H9 (cell line): ENCODE measurements at regions not wholly inside any gene's neighbourhood (a gene's known extent, or its start where the extent isn't known, plus 50 kb on each side); places are given as distances from the start of the nearest gene placed in this dataset.

Experiments used
- DNase-seq: peaks from one replicate; pipeline ENCODE4 v3.0.0-alpha.2; 2017
- H2AFZ ChIP-seq: one replicate; pipeline ENCODE4 v1.6.1; 2013; ENCODE audit warnings: mild to moderate bottlenecking, low read length, control low read depth, moderate library complexity
- H2AK5ac ChIP-seq: 2 replicates; pipeline ENCODE4 v1.6.1; 2013; ENCODE audit warnings: low read length, control low read depth, mixed read lengths; ENCODE audit not compliant: insufficient read length
- H2BK120ac ChIP-seq: one replicate; pipeline ENCODE4 v1.6.1; 2013; ENCODE audit warnings: low read depth, mild to moderate bottlenecking, low read length, control low read depth, inconsistent platforms; ENCODE audit not compliant: poor library complexity, severe bottlenecking
- H2BK12ac ChIP-seq: 2 replicates; pipeline ENCODE4 v1.6.1; 2013; ENCODE audit warnings: low read length, control low read depth, mixed read lengths, low read depth; ENCODE audit not compliant: insufficient read length
- H2BK15ac ChIP-seq: 2 replicates; pipeline ENCODE4 v1.6.1; 2013; ENCODE audit warnings: low read depth, low read length, control low read depth
- H2BK20ac ChIP-seq: one replicate; pipeline ENCODE4 v1.6.1; 2013; ENCODE audit warnings: low read depth, mild to moderate bottlenecking, low read length, control low read depth, inconsistent platforms; ENCODE audit not compliant: poor library complexity, severe bottlenecking
- H2BK5ac ChIP-seq: 2 replicates; pipeline ENCODE4 v1.6.1; 2013; ENCODE audit warnings: low read length, control low read depth, mixed read lengths; ENCODE audit not compliant: insufficient read length
- H3K14ac ChIP-seq: 2 replicates; pipeline ENCODE4 v1.6.1; 2013; ENCODE audit warnings: low read length, control low read depth; ENCODE audit not compliant: insufficient read depth
- H3K18ac ChIP-seq: 2 replicates; pipeline ENCODE4 v1.6.1; 2013; ENCODE audit warnings: low read depth, mild to moderate bottlenecking, mixed read lengths, low read length, control low read depth; ENCODE audit not compliant: insufficient read length
- H3K23ac ChIP-seq: 2 replicates; pipeline ENCODE4 v1.6.1; 2013; ENCODE audit warnings: low read length, control low read depth, mixed read lengths, low read depth; ENCODE audit not compliant: insufficient read length
- H3K23me2 ChIP-seq: 2 replicates; pipeline ENCODE4 v1.6.1; 2013; ENCODE audit warnings: low read depth, mild to moderate bottlenecking, mixed read lengths, low read length, control low read depth; ENCODE audit not compliant: insufficient read length, poor library complexity, severe bottlenecking
- H3K27ac ChIP-seq: 2 replicates; pipeline ENCODE4 v1.5.1; 2013; ENCODE audit warnings: low read length, control low read depth, mixed read lengths, low read depth; ENCODE audit not compliant: insufficient read length
- H3K27me3 ChIP-seq: 2 replicates; pipeline ENCODE4 v1.6.1; 2013; ENCODE audit warnings: low read length, control low read depth, inconsistent platforms; ENCODE audit not compliant: insufficient read depth
- H3K4ac ChIP-seq: 2 replicates; pipeline ENCODE4 v1.6.1; 2013; ENCODE audit warnings: low read depth, mild to moderate bottlenecking, control low read depth, inconsistent platforms, low read length, moderate library complexity
- H3K4me1 ChIP-seq: 2 replicates; pipeline ENCODE4 v1.6.1; 2013; ENCODE audit warnings: low read length, control low read depth, inconsistent platforms; ENCODE audit not compliant: insufficient read depth
- H3K4me2 ChIP-seq: 2 replicates; pipeline ENCODE4 v1.6.1; 2013; ENCODE audit warnings: low read length, control low read depth, mixed read lengths; ENCODE audit not compliant: insufficient read length, insufficient read depth
- H3K56ac ChIP-seq: 2 replicates; pipeline ENCODE4 v1.6.1; 2013; ENCODE audit warnings: low read depth, mild to moderate bottlenecking, mixed read lengths, low read length, control low read depth; ENCODE audit not compliant: insufficient read length
- H3K79me1 ChIP-seq: 2 replicates; pipeline ENCODE4 v1.6.1; 2013; ENCODE audit warnings: low read depth, mild to moderate bottlenecking, moderate library complexity, low read length, control low read depth, inconsistent platforms; ENCODE audit not compliant: insufficient read depth, poor library complexity, severe bottlenecking
- H3K79me2 ChIP-seq: 2 replicates; pipeline ENCODE4 v1.6.1; 2013; ENCODE audit warnings: low read length, control low read depth, inconsistent platforms; ENCODE audit not compliant: insufficient read depth
- H3K9ac ChIP-seq: 2 replicates; pipeline ENCODE4 v1.6.1; 2013; ENCODE audit warnings: low read length, control low read depth, mixed read lengths; ENCODE audit not compliant: insufficient read length; ENCODE audit errors: extremely low read depth
- H3K9me3 ChIP-seq: one replicate; pipeline ENCODE4 v1.6.1; 2013; ENCODE audit warnings: low read depth, low read length, inconsistent platforms; ENCODE audit not compliant: control insufficient read depth
- H3T11ph ChIP-seq: one replicate; pipeline ENCODE4 v1.6.1; 2013; ENCODE audit warnings: mild to moderate bottlenecking, low read length, control low read depth, inconsistent platforms
- H4K20me1 ChIP-seq: one replicate; pipeline ENCODE4 v1.6.1; 2013; ENCODE audit not compliant: control insufficient read depth, insufficient read length, insufficient read depth
- H4K5ac ChIP-seq: 2 replicates; pipeline ENCODE4 v1.6.1; 2013; ENCODE audit warnings: low read depth, mild to moderate bottlenecking, mixed read lengths, low read length, control low read depth; ENCODE audit not compliant: insufficient read length
- H4K8ac ChIP-seq: replicated peaks from 2 replicates; pipeline ENCODE4 v1.6.1; 2013; ENCODE audit warnings: low read length, control low read depth, mixed read lengths, low read depth; ENCODE audit not compliant: insufficient read length
- H4K91ac ChIP-seq: 2 replicates; pipeline ENCODE4 v1.6.1; 2013; ENCODE audit warnings: low read depth, mild to moderate bottlenecking, moderate library complexity, mixed read lengths, low read length, control low read depth; ENCODE audit not compliant: insufficient read length
- H3K27ac Mint-ChIP-seq, 3 experiments: 2 replicates in 2 of 3; 3 replicates in 1 of 3; pipeline ENCODE4 v1.8.0; 2020 to 2021; ENCODE audit warnings: mixed read lengths in 3 of 3, mild to moderate bottlenecking in 1 of 3, moderate library complexity in 1 of 3
- H3K27me3 Mint-ChIP-seq: 2 replicates; pipeline ENCODE4 v1.8.0; 2021; ENCODE audit warnings: low read depth, mild to moderate bottlenecking, moderate library complexity, mixed read lengths
- H3K36me3 Mint-ChIP-seq, 3 experiments: 2 replicates in 2 of 3; 3 replicates in 1 of 3; pipeline ENCODE4 v1.8.0; 2020 to 2021; ENCODE audit warnings: low read depth in 3 of 3, mixed read lengths in 3 of 3; ENCODE audit not compliant: insufficient read depth in 1 of 3
- H3K4me1 Mint-ChIP-seq, 2 experiments: 2 replicates each; pipeline ENCODE4 v1.8.0; 2020; ENCODE audit warnings: mixed read lengths in 2 of 2
- H3K4me3 Mint-ChIP-seq, 2 experiments: 2 replicates in 1 of 2; 3 replicates in 1 of 2; pipeline ENCODE4 v1.8.0; 2020 to 2021; ENCODE audit warnings: mild to moderate bottlenecking in 2 of 2, mixed read lengths in 2 of 2, moderate library complexity in 1 of 2
- H3K9me3 Mint-ChIP-seq, 2 experiments: 2 replicates in 1 of 2; 3 replicates in 1 of 2; pipeline ENCODE4 v1.8.0; 2020; ENCODE audit warnings: mild to moderate bottlenecking in 2 of 2, mixed read lengths in 2 of 2, moderate library complexity in 1 of 2
- WGBS: extraction: QIAGEN DNeasy Blood & Tissue Kit; methylation state at CpG from one replicate; pipeline ENCODE4 v1.1.7; 2013; ENCODE audit warnings: missing lambda C conversion rate, low lambda C conversion rate, mixed read lengths; ENCODE audit not compliant: insufficient read length; ENCODE audit errors: extremely low coverage; 5-methylcytosine and 5-hydroxymethylcytosine counted together
- TF ChIP-seq, protein P1 (sequence below): fragments of 200-600 bp; sonication (generic); conservative IDR thresholded peaks from 3 replicates; pipeline ENCODE4 v1.8.0; 2021; ENCODE audit warnings: antibody characterized with exemption, mild to moderate bottlenecking

DNA sequence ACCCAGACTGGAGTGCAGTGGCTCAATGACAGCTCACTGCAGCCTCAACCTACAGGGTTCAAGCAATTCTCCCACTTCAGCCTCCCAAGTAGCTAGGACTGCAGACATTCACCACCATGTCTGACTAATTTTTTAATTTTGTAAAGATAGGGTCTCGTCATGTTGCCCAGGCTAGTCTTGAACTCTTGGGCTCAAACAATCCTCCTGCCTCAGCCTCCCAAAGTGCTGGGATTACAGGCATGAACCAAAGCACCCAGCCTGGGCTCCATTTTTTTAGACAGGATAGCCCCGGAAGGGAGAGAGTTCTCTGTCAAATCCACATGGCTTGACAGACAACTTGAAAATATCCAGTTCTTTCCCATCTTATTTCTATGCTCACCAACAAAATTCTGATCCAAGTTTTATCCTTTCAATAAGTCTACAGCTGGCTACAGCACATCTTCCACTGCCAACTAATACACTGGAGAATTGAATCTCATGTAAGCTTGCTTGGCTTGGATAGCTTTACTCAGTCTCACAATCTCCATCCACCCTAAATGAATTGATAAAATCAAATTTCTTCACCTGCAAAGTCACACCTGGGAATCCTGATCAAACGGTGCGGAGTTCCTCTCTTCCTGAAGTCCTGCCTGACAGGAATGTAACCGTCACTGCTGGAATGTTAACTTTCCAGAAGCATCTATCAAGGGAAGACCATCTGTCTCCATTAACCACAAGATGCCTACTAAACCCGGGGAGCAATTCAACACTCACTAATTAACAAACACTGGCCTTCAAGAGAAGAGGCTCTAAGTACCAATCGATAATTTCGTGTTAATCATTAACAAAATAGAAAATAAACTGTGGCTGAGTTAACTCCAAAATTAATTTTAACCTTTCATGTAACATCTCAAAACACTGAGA lies 239.7 kb upstream of the MKLN1 start:
- Histone ChIP-seq H3K23me2 (no peaks in the 10 kb centered on the region), H3K4ac (no peak overlapping the region), H2BK5ac (no peak overlapping the region), H3K9me3 (no peaks in the 10 kb centered on the region), H2BK20ac (no peak overlapping the region), H3K23ac (no peak overlapping the region), H3K14ac (no peak overlapping the region), H2AFZ (no peak overlapping the region), H2BK12ac (no peak overlapping the region), H3K4me2 (no peak overlapping the region), H4K8ac (no peak overlapping the region), H3K18ac (no peak overlapping the region), H4K5ac (no peak overlapping the region), H3T11ph (no peak overlapping the region), H3K79me1 (no peaks in the 10 kb centered on the region), H3K4me1 (peaks cover 17% of the 10 kb centered on the region; the same call in 1 of the 2 replicates), H3K9ac (no peak overlapping the region), H4K91ac (no peak overlapping the region), H3K56ac (no peak overlapping the region), H3K27me3 (no peaks in the 10 kb centered on the region), H2AK5ac (no peak overlapping the region), H3K79me2 (peaks cover 2% of the 10 kb centered on the region; the same call in 1 of the 2 replicates), H2BK120ac (no peak overlapping the region), H4K20me1 (no peaks in the 10 kb centered on the region), H3K27ac (no peak overlapping the region), H2BK15ac (no peak overlapping the region)
- Mint-ChIP-seq H3K9me3 (no peaks in the 10 kb centered on the region; a peak in 1 of 5 replicates), H3K36me3 (peaks cover 3 to 8% (median 5%) of the 10 kb centered on the region in 3 experiments; a peak in 6 of 7 replicates), H3K27ac (peak overlapping the region in 1 of 3 experiments; percentile 0; a peak in 1 of 7 replicates), H3K27me3 (no peaks in the 10 kb centered on the region), H3K4me1 (peaks cover 38 to 40% of the 10 kb centered on the region in 2 experiments), H3K4me3 (no peak overlapping the region)
- no CpG with 5 or more reads among the region's 8 CpGs for WGBS
- DNase-seq, result no peak
- TF ChIP-seq, protein P1, sequence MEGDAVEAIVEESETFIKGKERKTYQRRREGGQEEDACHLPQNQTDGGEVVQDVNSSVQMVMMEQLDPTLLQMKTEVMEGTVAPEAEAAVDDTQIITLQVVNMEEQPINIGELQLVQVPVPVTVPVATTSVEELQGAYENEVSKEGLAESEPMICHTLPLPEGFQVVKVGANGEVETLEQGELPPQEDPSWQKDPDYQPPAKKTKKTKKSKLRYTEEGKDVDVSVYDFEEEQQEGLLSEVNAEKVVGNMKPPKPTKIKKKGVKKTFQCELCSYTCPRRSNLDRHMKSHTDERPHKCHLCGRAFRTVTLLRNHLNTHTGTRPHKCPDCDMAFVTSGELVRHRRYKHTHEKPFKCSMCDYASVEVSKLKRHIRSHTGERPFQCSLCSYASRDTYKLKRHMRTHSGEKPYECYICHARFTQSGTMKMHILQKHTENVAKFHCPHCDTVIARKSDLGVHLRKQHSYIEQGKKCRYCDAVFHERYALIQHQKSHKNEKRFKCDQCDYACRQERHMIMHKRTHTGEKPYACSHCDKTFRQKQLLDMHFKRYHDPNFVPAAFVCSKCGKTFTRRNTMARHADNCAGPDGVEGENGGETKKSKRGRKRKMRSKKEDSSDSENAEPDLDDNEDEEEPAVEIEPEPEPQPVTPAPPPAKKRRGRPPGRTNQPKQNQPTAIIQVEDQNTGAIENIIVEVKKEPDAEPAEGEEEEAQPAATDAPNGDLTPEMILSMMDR, result no peak
